HG03442 (cell line): ENCODE measurements at regions not wholly inside any gene's neighbourhood (a gene's known extent, or its start where the extent isn't known, plus 50 kb on each side); places are given as distances from the start of the nearest gene placed in this dataset.

Source experiments
- ATAC-seq: cut with Tn5 transposase; IDR thresholded peaks from one replicate; pipeline ENCODE4 v1.9.1; 2021; ENCODE audit warnings: mild to moderate bottlenecking, moderate library complexity; ENCODE audit not compliant: unreplicated experiment

- ATAC-seq = no peak
Measured at GRCh38 chr6:139939189-139939979, 564.9 kb upstream of the CITED2 start.

DNA sequence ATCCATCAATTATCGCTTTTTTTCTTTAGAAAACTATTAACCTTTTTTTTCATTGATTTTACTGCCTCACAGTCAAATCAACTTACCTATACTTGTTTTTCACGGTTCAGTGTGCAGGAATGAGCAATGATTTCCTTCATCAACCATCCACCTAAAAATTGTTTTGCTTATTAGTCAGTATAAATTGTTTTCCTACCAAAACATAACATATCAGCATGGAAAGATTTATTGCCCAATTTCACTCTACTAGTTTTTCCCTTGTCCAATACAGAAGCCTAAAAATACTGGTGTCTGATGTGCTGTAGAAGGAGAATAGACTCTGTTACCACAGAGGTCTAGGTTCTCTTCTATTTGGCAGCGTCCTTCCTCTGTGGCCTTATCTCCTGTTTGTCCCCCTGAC is 558.2 kb upstream of the CITED2 start:
- ATAC-seq = no peak

- ATAC-seq = no peak
Measured at GRCh38 chr6:139931747-139932146, 557.3 kb upstream of the CITED2 start.

DNA sequence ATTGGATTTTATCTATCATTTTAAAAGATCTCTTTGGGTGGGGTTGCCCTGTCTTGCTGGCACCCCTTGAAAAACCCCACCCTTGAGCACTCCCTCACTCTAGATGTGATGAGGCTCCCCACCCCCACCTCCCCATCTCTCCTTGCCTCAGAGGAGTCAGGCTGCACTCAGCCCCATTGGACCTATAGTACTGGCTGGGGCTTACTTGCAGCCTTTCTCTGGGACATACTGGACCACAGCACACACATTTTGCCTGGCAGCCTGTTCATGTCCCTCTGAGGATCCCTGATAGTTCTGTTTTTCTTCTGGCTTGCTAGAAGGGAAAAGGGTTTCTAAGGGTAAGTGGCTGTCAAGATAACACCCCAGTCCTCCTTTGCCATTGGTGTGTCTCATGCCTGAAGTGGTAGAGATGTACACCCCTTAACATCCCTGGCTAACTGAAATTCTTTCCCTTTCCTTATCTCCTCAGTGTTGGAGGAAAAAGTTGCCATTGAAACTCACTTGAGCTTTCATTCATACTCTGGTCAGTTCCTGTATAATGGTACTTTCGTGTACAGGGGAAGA is 553.4 kb upstream of the CITED2 start:
- ATAC-seq = no peak

DNA sequence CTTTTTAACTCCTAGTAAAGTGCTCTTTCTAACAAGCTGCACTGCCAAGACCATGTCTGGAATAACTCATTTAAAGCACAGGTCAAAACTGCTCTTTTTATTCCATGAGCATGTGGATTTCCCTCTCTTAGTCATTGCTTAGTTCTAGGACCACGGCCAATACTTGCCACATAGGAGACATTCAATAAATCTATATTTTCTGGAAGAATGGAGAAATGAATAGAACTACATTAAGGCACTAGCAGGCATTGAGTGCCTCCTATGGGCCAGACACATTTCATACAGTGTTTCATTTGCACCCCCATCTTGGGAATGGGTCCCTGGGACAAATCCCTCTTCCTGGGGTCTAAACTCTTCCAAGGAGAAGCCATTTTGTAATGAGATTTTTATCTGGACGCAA is 552.8 kb upstream of the CITED2 start:
- ATAC-seq = no peak

DNA sequence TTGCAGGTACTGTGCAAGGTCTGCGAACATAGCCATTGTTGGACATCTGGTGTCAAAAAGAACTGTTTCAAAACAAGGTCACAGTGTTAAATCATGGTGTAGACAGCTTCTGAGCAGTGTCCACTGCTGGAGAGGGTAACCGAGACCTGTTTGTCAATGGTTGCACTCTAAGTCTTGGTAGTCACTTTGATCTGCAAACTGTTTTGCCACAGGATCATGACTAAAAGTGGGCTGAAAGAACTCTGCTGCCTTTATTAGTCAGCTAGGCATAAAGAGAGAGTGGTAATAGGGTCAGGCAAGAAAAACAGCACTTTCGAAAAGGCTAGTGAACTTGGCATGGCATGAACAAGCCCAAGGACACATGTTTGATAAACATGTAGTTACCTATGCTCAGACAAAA is 552.3 kb upstream of the CITED2 start:
- peak; percentile 71 for ATAC-seq

GRCh38 chr6:139925894-139926641 is 551.6 kb upstream of the CITED2 start:
- ATAC-seq = no peak

- no peak for ATAC-seq
Measured at GRCh38 chr6:139923964-139924475, 549.6 kb upstream of the CITED2 start.

- ATAC-seq = no peak
Measured at GRCh38 chr6:139922236-139922635, 547.8 kb upstream of the CITED2 start.

GRCh38 chr6:139920776-139921100 is 546.3 kb upstream of the CITED2 start:
- no peak for ATAC-seq

GRCh38 chr6:139920027-139920775 is 545.8 kb upstream of the CITED2 start:
- no peak for ATAC-seq

DNA sequence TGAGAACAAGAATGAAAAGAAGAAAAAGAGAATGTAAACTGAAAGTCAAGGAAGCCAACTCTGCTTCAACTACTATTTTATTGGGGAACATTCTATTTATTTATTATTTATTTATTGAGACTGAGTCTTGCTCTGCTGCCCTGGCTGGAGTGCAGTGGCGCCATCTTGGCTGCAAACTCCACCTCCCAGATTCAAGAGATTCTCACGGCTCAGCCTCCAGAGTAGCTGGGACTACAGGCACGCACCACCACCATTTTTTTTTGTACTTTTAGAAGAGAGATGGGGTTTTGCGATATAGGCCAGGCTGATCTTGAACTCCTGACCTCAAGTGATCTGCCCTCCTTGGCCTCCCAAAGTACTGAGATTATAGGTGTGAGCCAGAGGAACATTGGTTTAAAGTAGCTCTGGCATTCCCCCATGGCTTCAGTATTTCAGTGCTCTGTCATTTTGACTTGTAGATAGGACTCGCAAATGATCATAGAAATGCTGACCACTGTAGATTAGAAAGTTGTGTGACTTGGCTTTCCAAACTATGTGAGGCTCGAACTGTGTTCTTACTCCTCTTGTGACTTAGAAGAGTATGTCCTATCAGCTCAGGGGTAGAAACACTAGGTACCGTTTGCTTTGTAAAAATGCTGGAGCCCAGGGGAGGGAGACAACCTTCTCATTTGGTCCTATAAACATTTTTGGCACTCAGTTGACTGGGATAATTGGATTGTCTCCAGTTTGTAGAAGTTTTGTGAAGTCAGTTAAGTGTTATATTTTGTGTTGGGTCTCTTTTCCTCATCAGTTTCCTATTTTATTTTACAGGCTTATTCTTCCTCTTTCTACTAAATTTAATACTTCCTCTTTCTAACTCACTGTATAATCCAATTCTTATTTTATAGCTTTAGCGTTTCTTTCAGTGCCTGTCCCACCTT is 544.9 kb upstream of the CITED2 start:
- ATAC-seq = no peak

GRCh38 chr6:139917951-139918630 is 543.6 kb upstream of the CITED2 start:
- ATAC-seq = no peak

GRCh38 chr6:139914910-139915309 is 540.5 kb upstream of the CITED2 start:
- no peak for ATAC-seq

DNA sequence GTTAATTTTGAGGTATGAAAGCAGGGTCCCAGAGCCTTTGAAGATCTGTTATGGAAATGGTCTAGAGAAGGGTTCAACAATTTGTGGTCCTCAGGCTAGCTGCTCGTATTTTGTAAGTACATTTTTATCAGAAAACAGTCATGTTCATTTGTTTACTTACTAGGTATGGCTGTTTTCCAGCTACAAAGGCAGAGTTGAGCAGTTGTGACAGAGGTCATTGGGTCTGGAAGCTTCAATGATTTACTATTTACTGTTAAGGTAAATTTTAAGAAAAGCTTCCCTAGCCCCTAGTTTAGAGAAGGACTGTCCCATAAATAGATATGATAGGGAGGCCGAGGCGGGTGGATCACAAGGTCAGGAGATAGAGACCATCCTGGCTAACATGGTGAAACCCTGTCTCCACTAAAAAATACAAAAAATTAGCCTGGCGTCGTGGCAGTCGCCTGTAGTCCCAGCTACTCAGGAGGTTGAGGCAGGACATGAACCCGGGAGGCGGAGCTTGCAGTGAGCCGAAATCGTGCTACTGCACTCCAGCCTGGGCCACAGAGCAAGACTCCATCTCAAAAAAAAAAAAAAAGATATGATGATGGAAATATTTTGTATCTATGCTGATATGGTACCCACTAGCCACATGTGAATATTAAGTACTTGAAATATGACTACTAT is 538.4 kb upstream of the CITED2 start:
- ATAC-seq = no peak

GRCh38 chr6:139909992-139910391 is 535.5 kb upstream of the CITED2 start:
- no peak for ATAC-seq

GRCh38 chr6:139905404-139906052 is 531.1 kb upstream of the CITED2 start:
- no peak for ATAC-seq

DNA sequence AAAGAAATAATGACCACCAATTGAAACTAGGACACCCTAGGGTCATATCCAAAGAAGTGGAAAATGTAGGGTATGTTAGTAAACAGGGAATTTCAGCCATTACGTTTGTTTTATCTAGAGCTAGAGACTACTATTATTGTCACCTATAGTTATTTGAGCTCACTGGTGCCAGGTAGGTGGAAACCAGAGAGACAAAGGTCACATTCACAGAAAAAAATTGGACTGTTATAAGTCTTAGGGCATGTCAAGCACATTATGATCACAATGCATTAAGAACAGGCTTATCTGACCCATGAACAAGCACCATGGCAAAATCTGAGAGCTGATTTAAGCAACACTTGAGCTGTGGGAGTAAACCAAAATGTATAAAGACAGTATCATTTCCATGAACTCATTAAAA is 530.1 kb upstream of the CITED2 start:
- ATAC-seq = no peak

DNA sequence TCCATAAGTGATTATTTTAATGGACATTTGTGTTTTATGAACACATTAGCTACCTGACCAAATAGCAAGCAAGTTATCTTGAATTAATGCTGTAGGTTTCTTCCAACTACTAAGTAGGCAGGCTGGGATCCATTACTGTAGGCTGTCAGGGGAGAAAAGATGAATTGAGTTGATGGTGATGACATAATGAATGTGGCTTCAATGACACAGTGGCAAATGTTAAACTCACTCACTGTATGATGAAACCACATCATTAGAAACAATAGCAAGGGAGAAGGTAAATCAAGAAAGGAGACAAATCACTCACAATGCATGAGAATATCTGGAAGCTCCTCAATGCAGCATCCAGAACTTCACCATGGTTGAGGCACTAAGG is 529.7 kb upstream of the CITED2 start:
- peak; percentile 20 for ATAC-seq
